Gastrocnemius medialis (tissue), 4 donors: ENCODE measurements at regions not wholly inside any gene's neighbourhood (a gene's known extent, or its start where the extent isn't known, plus 50 kb on each side); places are given as distances from the start of the nearest gene placed in this dataset.
"Not testable (repeated sequence)": the region's sequence is repeated elsewhere in the genome, so short reads cannot be mapped to it uniquely, and the experiment has no call there.

ENCODE experiments used
- CTCF ChIP-seq, 5 experiments: fragments of 450-650 bp in 3 of 5; fragments of 200-600 bp in 2 of 5; sonication (generic) in 2 of 5; IDR thresholded peaks in 4 of 5; conservative IDR thresholded peaks in 1 of 5; 1 replicate in 4 of 5; 2 replicates in 1 of 5; pipeline ENCODE4 v1.5.1; 2016 to 2019; ENCODE audit warnings: antibody characterized with exemption in 5 of 5, mild to moderate bottlenecking in 3 of 5, moderate library complexity in 3 of 5
- POLR2A ChIP-seq, 2 donors: fragments of 450-650 bp; IDR thresholded peaks; one replicate each; pipeline ENCODE4 v1.6.1; 2017; ENCODE audit warnings: antibody characterized with exemption in 2 of 2, mild to moderate bottlenecking in 2 of 2, moderate library complexity in 2 of 2

- TF ChIP-seq CTCF (IDR thresholded peaks at IDR 0.05 in 4 of 5, conservative IDR thresholded peaks at IDR 0.05 in 1 of 5); POLR2A (IDR thresholded peaks at IDR 0.05): not testable (repeated sequence)
These were observed 179.4 kb upstream of the POMZP3 start for GRCh38 chr7:76806460-76806859.
